ENCODE measurements at regions not wholly inside any gene's neighbourhood (a gene's known extent, or its start where the extent isn't known, plus 50 kb on each side); places are given as distances from the start of the nearest gene placed in this dataset.

- no peak for TF ChIP-seq CTCF (IDR thresholded peaks at IDR 0.05)
- no peak for TF ChIP-seq ELF4 (CRISPR knock-in tag; IDR thresholded peaks at IDR 0.05; ENCODE audit: low read depth)
- no peak for TF ChIP-seq FOXP4 (CRISPR knock-in tag; IDR thresholded peaks at IDR 0.05)
- no peak for TF ChIP-seq FOXK1 (CRISPR knock-in tag; IDR thresholded peaks at IDR 0.05)
- no peak for TF ChIP-seq E2F1 (CRISPR knock-in tag; IDR thresholded peaks at IDR 0.05)
- no peak for TF ChIP-seq NR3C1 (CRISPR knock-in tag; conservative IDR thresholded peaks at IDR 0.05; ENCODE audit: low read depth)
- no peak for TF ChIP-seq CREB1 (CRISPR knock-in tag; IDR thresholded peaks at IDR 0.05)
Measured at GRCh38 chr10:6881987-6882386, 301.9 kb upstream of the PRKCQ start.
